Type B pancreatic cell (in vitro differentiated cells): ENCODE measurements at regions not wholly inside any gene's neighbourhood (a gene's known extent, or its start where the extent isn't known, plus 50 kb on each side); places are given as distances from the start of the nearest gene placed in this dataset.

Experiments
- DNase-seq: peaks from one replicate; pipeline ENCODE4 v3.0.0; 2021; ENCODE audit warnings: mixed read lengths; ENCODE audit not compliant: unreplicated experiment; ENCODE audit errors: extremely low spot score
- H3K27ac Mint-ChIP-seq: 2 replicates; pipeline ENCODE4 v1.8.0; 2021; ENCODE audit warnings: mild to moderate bottlenecking, mixed read lengths
- H3K27me3 Mint-ChIP-seq: 2 replicates; pipeline ENCODE4 v1.8.0; 2021; ENCODE audit warnings: mixed read lengths
- H3K36me3 Mint-ChIP-seq: 2 replicates; pipeline ENCODE4 v1.8.0; 2021; ENCODE audit warnings: mixed read lengths
- H3K4me1 Mint-ChIP-seq: one replicate; pipeline ENCODE4 v1.8.0; 2021; ENCODE audit warnings: mixed read lengths; ENCODE audit not compliant: unreplicated experiment
- H3K4me3 Mint-ChIP-seq: 2 replicates; pipeline ENCODE4 v1.8.0; 2021; ENCODE audit warnings: mild to moderate bottlenecking, mixed read lengths
- H3K9me3 Mint-ChIP-seq: 2 replicates; pipeline ENCODE4 v1.8.0; 2021; ENCODE audit warnings: mixed read lengths
- TF ChIP-seq, protein P1 (sequence below): fragments of 200-600 bp; sonication (generic); conservative IDR thresholded peaks from 2 replicates; pipeline ENCODE4 v1.5.0; 2021; ENCODE audit warnings: antibody characterized with exemption, mild to moderate bottlenecking

DNA sequence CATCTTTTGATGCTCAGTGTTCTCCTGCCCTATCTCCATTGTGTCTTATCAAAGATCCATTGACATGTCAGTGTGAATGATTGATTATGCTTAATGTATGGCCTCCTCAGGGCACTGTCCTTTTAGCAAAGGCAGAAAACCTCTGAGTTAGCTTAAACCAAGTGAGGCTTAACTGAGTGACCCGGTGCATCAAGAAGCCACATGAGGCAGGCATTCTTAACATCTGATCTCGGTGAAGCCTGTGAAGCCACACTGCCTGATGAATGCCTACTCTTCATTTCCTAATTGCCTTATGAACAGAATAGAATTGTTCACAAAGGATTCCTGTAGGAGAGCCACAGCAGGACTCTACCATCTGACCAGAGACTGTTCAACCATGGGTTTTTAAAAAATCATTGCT lies 168.1 kb upstream of the SOX21 start:
- H3K27me3 Mint-ChIP-seq: peaks cover 4% of the 10 kb centered on the region
- no peaks in the 10 kb centered on the region for H3K4me1 Mint-ChIP-seq
- TF ChIP-seq, protein P1, sequence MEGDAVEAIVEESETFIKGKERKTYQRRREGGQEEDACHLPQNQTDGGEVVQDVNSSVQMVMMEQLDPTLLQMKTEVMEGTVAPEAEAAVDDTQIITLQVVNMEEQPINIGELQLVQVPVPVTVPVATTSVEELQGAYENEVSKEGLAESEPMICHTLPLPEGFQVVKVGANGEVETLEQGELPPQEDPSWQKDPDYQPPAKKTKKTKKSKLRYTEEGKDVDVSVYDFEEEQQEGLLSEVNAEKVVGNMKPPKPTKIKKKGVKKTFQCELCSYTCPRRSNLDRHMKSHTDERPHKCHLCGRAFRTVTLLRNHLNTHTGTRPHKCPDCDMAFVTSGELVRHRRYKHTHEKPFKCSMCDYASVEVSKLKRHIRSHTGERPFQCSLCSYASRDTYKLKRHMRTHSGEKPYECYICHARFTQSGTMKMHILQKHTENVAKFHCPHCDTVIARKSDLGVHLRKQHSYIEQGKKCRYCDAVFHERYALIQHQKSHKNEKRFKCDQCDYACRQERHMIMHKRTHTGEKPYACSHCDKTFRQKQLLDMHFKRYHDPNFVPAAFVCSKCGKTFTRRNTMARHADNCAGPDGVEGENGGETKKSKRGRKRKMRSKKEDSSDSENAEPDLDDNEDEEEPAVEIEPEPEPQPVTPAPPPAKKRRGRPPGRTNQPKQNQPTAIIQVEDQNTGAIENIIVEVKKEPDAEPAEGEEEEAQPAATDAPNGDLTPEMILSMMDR: no peak
- no peaks in the 10 kb centered on the region for H3K9me3 Mint-ChIP-seq
- no peak overlapping the region for H3K4me3 Mint-ChIP-seq
- no peak overlapping the region for H3K27ac Mint-ChIP-seq
- no peaks in the 10 kb centered on the region for H3K36me3 Mint-ChIP-seq
- no peak for DNase-seq

DNA sequence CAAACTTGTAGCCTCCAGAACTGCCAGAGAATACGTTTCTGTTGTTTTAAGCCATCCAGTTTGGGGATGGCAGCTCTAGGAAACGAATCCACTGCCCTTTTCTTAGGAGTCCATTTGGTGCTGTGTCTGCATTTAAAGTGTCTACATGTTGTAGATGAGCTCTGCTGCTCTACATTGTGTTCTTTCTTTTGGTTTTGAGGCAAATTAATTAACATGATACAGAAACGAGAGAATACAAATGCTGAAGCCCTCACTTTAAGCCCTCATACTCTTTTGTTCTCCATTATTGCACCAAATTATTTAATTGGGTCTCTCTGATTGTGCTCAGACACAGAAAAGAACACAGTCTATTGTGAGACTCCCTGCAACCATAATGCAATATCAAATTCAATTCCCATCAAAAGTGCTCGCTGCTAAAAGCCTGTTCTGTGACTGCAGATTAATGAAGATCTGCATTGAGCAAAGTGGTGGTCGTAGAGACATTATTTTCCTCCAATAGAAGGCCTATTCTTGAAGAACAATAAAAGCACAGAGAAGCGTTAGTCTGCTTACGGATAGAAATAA lies 166.3 kb upstream of the SOX21 start:
- no peak overlapping the region for H3K4me3 Mint-ChIP-seq
- no peaks in the 10 kb centered on the region for H3K9me3 Mint-ChIP-seq
- no peaks in the 10 kb centered on the region for H3K36me3 Mint-ChIP-seq
- DNase-seq: no peak
- H3K4me1 Mint-ChIP-seq: no peaks in the 10 kb centered on the region
- H3K27me3 Mint-ChIP-seq: peaks cover 4% of the 10 kb centered on the region
- no peak overlapping the region for H3K27ac Mint-ChIP-seq
- TF ChIP-seq, protein P1: no peak

DNA sequence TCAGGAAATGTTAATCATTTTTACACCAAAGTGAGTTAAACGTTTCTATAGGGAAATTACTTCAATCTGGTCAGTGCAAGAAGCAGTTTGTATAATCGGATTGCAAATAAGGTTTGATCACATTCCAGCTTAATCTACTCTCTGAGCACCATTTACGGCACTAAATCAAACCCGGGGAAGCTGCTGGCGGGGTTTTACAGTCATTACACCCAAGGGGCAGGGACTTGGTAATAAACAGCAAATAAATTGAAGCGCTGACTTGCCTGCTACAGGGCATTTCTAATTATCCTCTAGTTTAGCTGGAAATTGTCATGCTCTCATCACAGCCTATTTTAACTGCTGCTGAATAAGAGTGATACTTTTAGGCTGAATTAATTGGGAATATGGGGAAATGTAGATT lies 152.1 kb upstream of the SOX21 start:
- H3K9me3 Mint-ChIP-seq: no peaks in the 10 kb centered on the region
- no peak overlapping the region for H3K27ac Mint-ChIP-seq
- TF ChIP-seq, protein P1: no peak
- peaks cover 50% of the 10 kb centered on the region for H3K27me3 Mint-ChIP-seq
- no peak for DNase-seq
- peaks cover 3% of the 10 kb centered on the region for H3K4me1 Mint-ChIP-seq
- no peaks in the 10 kb centered on the region for H3K36me3 Mint-ChIP-seq
- no peak overlapping the region for H3K4me3 Mint-ChIP-seq

DNA sequence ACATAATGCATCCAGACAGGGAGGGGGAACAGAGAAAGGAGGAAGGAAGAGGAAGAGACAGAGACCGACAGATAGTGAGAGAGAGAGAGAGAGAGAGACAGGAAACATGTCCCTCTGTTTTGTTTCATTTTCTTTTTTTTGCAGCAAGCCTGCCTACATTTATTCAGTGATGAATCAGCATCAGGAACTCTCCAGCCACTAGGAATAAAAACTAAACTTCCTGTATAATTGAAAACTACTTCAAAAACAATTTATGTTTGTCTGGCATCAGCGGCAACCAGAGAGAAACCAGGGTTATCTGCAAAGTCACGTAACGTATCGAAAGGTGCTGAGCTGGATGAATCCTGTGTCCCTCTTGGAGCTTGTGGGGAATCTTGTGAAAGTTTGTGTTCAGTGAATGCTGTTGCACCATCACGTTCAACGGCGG lies 148.6 kb upstream of the SOX21 start:
- Mint-ChIP-seq H3K4me1 (peaks cover 3% of the 10 kb centered on the region), H3K27ac (no peak overlapping the region), H3K4me3 (no peak overlapping the region), H3K27me3 (peaks cover 52% of the 10 kb centered on the region), H3K9me3 (no peaks in the 10 kb centered on the region), H3K36me3 (no peaks in the 10 kb centered on the region)
- DNase-seq: no peak
- TF ChIP-seq, protein P1: no peak

DNA sequence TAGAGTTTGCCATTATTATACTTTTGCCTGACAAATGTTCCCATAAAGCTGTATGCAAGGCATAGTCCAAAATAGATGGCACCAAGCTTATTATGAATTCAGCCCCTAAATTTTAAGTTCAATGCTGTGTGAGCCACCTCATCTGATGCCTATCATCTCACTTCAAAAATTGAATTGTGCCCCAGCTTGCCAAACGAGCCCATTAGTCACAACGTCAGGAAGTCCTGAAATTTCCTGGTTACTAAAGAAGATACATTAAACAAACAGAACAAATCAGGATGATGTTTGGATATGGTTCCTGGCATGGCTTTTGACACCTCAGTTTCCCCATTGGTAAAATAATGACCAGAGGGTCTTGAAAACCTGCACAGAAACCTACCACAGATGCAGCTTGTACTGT lies 147.5 kb upstream of the SOX21 start:
- TF ChIP-seq, protein P1: no peak
- Mint-ChIP-seq H3K36me3 (no peaks in the 10 kb centered on the region), H3K4me3 (no peak overlapping the region), H3K4me1 (peaks cover 3% of the 10 kb centered on the region), H3K27ac (peak overlapping the region; percentile 18), H3K27me3 (peaks cover 40% of the 10 kb centered on the region), H3K9me3 (no peaks in the 10 kb centered on the region)
- no peak for DNase-seq

DNA sequence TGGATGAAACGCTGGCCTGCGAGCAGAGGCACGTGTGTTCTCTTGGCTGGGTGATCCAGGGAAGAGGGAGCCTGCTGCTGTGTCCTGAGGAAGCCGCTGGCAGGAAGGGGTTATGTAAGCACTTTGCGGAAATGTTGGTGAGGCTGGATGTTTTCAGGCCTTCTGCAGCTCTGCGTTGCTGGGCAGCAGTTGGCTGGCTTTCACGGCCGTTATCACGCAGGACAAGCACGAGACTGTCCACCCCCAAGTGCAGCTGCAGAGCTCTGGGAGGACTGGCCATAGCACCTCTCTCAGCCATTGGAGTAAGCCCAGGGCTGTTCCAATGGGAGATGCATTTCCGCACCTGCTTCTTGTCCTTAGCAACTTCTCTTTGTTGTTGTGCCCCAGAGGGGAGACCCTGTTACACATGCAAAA lies 146.9 kb upstream of the SOX21 start:
- Mint-ChIP-seq H3K27me3 (peaks cover 35% of the 10 kb centered on the region), H3K36me3 (no peaks in the 10 kb centered on the region), H3K4me1 (peaks cover 2% of the 10 kb centered on the region), H3K4me3 (no peak overlapping the region), H3K27ac (peak overlapping the region; percentile 18), H3K9me3 (no peaks in the 10 kb centered on the region)
- no peak for DNase-seq
- TF ChIP-seq, protein P1: no peak
